ENCODE measurements at regions not wholly inside any gene's neighbourhood (a gene's known extent, or its start where the extent isn't known, plus 50 kb on each side); places are given as distances from the start of the nearest gene placed in this dataset.

DNA sequence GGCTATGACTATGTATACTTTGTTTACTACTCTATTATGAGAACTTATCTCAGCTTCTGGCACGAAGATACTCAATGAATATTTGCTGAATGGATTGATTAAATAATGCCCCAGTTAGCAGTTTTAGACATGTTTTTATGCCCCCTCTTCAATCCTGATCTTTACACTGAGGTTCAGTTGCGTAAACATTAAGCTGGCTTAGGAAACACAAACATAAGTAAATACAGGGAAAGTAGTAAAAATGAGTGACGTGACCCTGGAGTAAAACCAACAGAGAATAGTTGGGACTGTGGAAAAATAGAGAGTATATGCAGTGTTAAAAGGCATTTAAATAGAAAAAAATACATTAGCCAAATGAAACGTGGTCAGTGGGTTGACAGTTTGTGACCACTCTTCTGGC is 387.0 kb upstream of the ACTRT1 start:
- Histone ChIP-seq H3K36me3 (replicated peaks; ENCODE audit: insufficient read depth, low read depth) (no peaks in the 10 kb centered on the region), H2AFZ (no peak overlapping the region), H3K27me3 (no peaks in the 10 kb centered on the region), H3K9me2 (replicated peaks; ENCODE audit: insufficient read depth) (no peaks in the 10 kb centered on the region), H3K27ac (no peak overlapping the region), H3K4me1 (ENCODE audit: insufficient read depth) (no peaks in the 10 kb centered on the region), H3K79me2 (no peaks in the 10 kb centered on the region), H3K4me2 (no peak overlapping the region), H4K20me1 (ENCODE audit: insufficient read depth, poor library complexity, severe bottlenecking) (no peaks in the 10 kb centered on the region), H3K9me3 (ENCODE audit: low read depth) (peaks cover 3% of the 10 kb centered on the region), H3K4me3 (no peak overlapping the region)
- WGBS (ENCODE audit: low lambda C conversion rate, missing lambda C conversion rate) = 41% methylated on average over 4 of the region's 4 CpGs
- no peak for DNase-seq (ENCODE audit: low spot score)
- TF ChIP-seq EZH2 (IDR thresholded peaks at IDR 0.05; ENCODE audit: borderline replicate concordance) = no peak
- TF ChIP-seq EZH2phosphoT487 (IDR thresholded peaks at IDR 0.05; ENCODE audit: low read depth, severe bottlenecking, unreplicated experiment) = no peak
- TF ChIP-seq, protein P1, sequence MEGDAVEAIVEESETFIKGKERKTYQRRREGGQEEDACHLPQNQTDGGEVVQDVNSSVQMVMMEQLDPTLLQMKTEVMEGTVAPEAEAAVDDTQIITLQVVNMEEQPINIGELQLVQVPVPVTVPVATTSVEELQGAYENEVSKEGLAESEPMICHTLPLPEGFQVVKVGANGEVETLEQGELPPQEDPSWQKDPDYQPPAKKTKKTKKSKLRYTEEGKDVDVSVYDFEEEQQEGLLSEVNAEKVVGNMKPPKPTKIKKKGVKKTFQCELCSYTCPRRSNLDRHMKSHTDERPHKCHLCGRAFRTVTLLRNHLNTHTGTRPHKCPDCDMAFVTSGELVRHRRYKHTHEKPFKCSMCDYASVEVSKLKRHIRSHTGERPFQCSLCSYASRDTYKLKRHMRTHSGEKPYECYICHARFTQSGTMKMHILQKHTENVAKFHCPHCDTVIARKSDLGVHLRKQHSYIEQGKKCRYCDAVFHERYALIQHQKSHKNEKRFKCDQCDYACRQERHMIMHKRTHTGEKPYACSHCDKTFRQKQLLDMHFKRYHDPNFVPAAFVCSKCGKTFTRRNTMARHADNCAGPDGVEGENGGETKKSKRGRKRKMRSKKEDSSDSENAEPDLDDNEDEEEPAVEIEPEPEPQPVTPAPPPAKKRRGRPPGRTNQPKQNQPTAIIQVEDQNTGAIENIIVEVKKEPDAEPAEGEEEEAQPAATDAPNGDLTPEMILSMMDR (IDR thresholded peaks at IDR 0.05; ENCODE audit: poor library complexity) = no peak

DNA sequence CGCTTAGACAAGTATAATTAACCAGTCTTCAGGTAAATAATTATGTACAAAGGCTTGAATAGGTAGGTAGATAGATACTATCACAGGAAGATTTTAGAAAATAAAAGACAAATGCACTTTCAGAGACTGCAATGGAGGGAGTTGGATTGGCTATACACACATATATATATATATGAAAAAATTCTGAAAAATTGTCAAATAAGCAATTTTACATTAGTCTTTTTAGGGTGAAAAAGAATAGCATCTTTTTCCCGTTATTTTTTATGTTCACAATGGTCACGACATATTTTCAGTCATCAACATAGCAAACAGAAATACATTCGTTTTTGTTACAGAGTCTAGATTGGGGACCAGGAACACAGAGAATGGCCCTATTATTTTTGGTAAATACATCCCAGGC is 385.9 kb upstream of the ACTRT1 start:
- H3K4me3 ChIP-seq = no peak overlapping the region
- H3K4me1 ChIP-seq (ENCODE audit: insufficient read depth) = no peaks in the 10 kb centered on the region
- peaks cover 3% of the 10 kb centered on the region for H3K9me3 ChIP-seq (ENCODE audit: low read depth)
- H4K20me1 ChIP-seq (ENCODE audit: insufficient read depth, poor library complexity, severe bottlenecking) = no peaks in the 10 kb centered on the region
- WGBS (ENCODE audit: low lambda C conversion rate, missing lambda C conversion rate) = 64% methylated on average over 4 of the region's 4 CpGs
- no peaks in the 10 kb centered on the region for H3K27me3 ChIP-seq
- no peak for TF ChIP-seq EZH2 (IDR thresholded peaks at IDR 0.05; ENCODE audit: borderline replicate concordance)
- H3K4me2 ChIP-seq = no peak overlapping the region
- H3K9me2 ChIP-seq (replicated peaks; ENCODE audit: insufficient read depth) = no peaks in the 10 kb centered on the region
- H2AFZ ChIP-seq = no peak overlapping the region
- H3K36me3 ChIP-seq (replicated peaks; ENCODE audit: insufficient read depth, low read depth) = no peaks in the 10 kb centered on the region
- no peaks in the 10 kb centered on the region for H3K79me2 ChIP-seq
- DNase-seq (ENCODE audit: low spot score) = no peak
- no peak overlapping the region for H3K27ac ChIP-seq

DNA sequence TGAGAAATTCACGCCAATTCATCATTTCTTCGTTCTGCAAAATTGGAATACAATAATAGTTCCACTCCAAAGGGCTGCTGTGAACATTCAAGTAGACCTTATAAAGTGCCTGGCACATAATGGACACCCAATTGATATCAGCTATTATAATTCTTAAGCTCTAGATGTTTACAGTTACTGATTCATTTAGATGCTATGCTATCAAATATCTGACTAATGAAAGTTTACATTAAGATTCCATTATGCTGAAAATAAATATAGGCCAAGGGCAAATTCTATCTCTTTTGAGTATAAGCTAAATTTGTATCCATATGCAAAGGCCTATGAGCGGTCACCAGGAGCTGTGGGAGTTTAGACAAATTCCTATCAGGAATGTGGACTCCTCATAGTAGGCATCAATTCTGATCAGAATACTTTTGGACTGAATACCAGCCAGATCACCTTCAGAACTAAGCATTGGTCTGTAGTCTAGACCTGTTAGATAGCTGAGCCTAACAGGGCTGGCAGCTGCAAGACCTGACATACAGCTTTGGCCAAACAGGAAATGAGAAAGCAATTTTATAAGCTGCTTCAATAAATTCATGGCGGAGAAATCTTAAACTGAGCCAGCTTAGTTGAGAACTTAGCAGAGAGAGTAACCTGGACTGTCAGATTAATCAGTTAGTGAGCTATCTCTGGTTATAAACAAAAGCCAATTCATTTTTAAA is 384.3 kb upstream of the ACTRT1 start:
- H3K79me2 ChIP-seq = no peaks in the 10 kb centered on the region
- H3K4me1 ChIP-seq (ENCODE audit: insufficient read depth) = no peaks in the 10 kb centered on the region
- H3K27me3 ChIP-seq = no peaks in the 10 kb centered on the region
- H4K20me1 ChIP-seq (ENCODE audit: insufficient read depth, poor library complexity, severe bottlenecking) = no peaks in the 10 kb centered on the region
- WGBS (ENCODE audit: low lambda C conversion rate, missing lambda C conversion rate) = 67% methylated on average over 4 of the region's 4 CpGs
- no peak overlapping the region for H3K4me3 ChIP-seq
- TF ChIP-seq EZH2phosphoT487 (IDR thresholded peaks at IDR 0.05; ENCODE audit: low read depth, severe bottlenecking, unreplicated experiment) (no peak), EZH2 (IDR thresholded peaks at IDR 0.05; ENCODE audit: borderline replicate concordance) (no peak)
- TF ChIP-seq, protein P1 (IDR thresholded peaks at IDR 0.05; ENCODE audit: poor library complexity) = no peak
- H3K4me2 ChIP-seq = no peak overlapping the region
- H3K27ac ChIP-seq = no peak overlapping the region
- no peak for DNase-seq (ENCODE audit: low spot score)
- no peaks in the 10 kb centered on the region for H3K36me3 ChIP-seq (replicated peaks; ENCODE audit: insufficient read depth, low read depth)
- no peak overlapping the region for H2AFZ ChIP-seq
- H3K9me3 ChIP-seq (ENCODE audit: low read depth) = peaks cover 3% of the 10 kb centered on the region
- no peaks in the 10 kb centered on the region for H3K9me2 ChIP-seq (replicated peaks; ENCODE audit: insufficient read depth)

DNA sequence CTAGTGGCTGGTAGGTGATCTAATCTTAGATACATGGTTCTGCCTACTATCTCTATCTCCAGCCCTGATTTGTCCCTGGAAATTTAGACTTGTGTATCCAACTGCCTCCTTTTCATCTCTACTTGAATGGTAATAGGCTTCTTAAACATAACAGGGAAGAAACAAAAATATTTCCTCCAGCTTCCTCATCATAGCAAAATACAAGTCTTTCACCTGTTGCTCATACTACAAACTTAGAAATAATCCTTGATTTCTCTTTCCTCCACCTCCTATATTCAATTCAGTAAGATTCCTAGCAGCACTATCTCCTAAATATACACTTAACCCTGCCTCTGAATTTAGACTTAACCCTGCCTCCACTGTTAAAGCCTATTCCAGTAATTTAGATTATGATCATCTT is 373.3 kb upstream of the ACTRT1 start:
- Histone ChIP-seq H3K4me2 (no peak overlapping the region), H3K4me1 (ENCODE audit: insufficient read depth) (no peaks in the 10 kb centered on the region), H3K27me3 (no peaks in the 10 kb centered on the region), H2AFZ (no peak overlapping the region), H3K36me3 (replicated peaks; ENCODE audit: insufficient read depth, low read depth) (no peaks in the 10 kb centered on the region), H3K9me3 (ENCODE audit: low read depth) (no peaks in the 10 kb centered on the region), H3K9me2 (replicated peaks; ENCODE audit: insufficient read depth) (no peaks in the 10 kb centered on the region), H3K4me3 (no peak overlapping the region), H4K20me1 (ENCODE audit: insufficient read depth, poor library complexity, severe bottlenecking) (no peaks in the 10 kb centered on the region), H3K27ac (no peak overlapping the region), H3K79me2 (no peaks in the 10 kb centered on the region)
- no peak for DNase-seq (ENCODE audit: low spot score)
- TF ChIP-seq EZH2 (IDR thresholded peaks at IDR 0.05; ENCODE audit: borderline replicate concordance) = no peak
- TF ChIP-seq, protein P1 (IDR thresholded peaks at IDR 0.05; ENCODE audit: poor library complexity) = no peak
- no peak for TF ChIP-seq EZH2phosphoT487 (IDR thresholded peaks at IDR 0.05; ENCODE audit: low read depth, severe bottlenecking, unreplicated experiment)

All from hepatocyte (in vitro differentiated cells).